ENCODE measurements at regions not wholly inside any gene's neighbourhood (a gene's known extent, or its start where the extent isn't known, plus 50 kb on each side); places are given as distances from the start of the nearest gene placed in this dataset.

GRCh38 chr10:109275960-109276359, 647.4 kb downstream of the XPNPEP1 start:
- Histone ChIP-seq H2BK5ac (ENCODE audit: insufficient read length, low read length) (no peak overlapping the region), H3K27ac (ENCODE audit: insufficient read length, low read depth, low read length) (no peak overlapping the region), H3K79me2 (ENCODE audit: insufficient read depth, low read length) (no peaks in the 10 kb centered on the region), H4K8ac (replicated peaks; ENCODE audit: insufficient read length, low read depth, low read length) (no peak overlapping the region), H2BK12ac (ENCODE audit: insufficient read length, low read depth, low read length) (no peak overlapping the region), H3K23me2 (ENCODE audit: insufficient read length, low read depth, low read length, poor library complexity, severe bottlenecking) (no peaks in the 10 kb centered on the region), H3K4ac (ENCODE audit: low read depth, low read length) (no peak overlapping the region), H4K91ac (ENCODE audit: insufficient read length, low read depth, low read length) (no peak overlapping the region), H2BK20ac (ENCODE audit: low read depth, low read length, poor library complexity, severe bottlenecking) (no peak overlapping the region), H3K4me1 (ENCODE audit: insufficient read depth, low read length) (no peaks in the 10 kb centered on the region; the same call in 1 of the 2 replicates), H2AK5ac (ENCODE audit: insufficient read length, low read length) (no peak overlapping the region), H2BK120ac (ENCODE audit: low read depth, low read length, poor library complexity, severe bottlenecking) (no peak overlapping the region), H3K9me3 (ENCODE audit: control insufficient read depth, low read depth, low read length) (no peaks in the 10 kb centered on the region), H2AFZ (ENCODE audit: low read length) (no peak overlapping the region), H3K23ac (ENCODE audit: insufficient read length, low read depth, low read length) (no peak overlapping the region), H3K14ac (ENCODE audit: insufficient read depth, low read length) (no peak overlapping the region), H3K4me2 (ENCODE audit: insufficient read depth, insufficient read length, low read length) (no peak overlapping the region), H3K9ac (ENCODE audit: extremely low read depth, insufficient read length, low read length) (no peak overlapping the region), H2BK15ac (ENCODE audit: low read depth, low read length) (no peak overlapping the region), H3T11ph (ENCODE audit: low read length) (no peak overlapping the region), H3K56ac (ENCODE audit: insufficient read length, low read depth, low read length) (no peak overlapping the region), H3K79me1 (ENCODE audit: insufficient read depth, low read depth, low read length, poor library complexity, severe bottlenecking) (no peaks in the 10 kb centered on the region), H4K5ac (ENCODE audit: insufficient read length, low read depth, low read length) (no peak overlapping the region), H3K27me3 (ENCODE audit: insufficient read depth, low read length) (no peaks in the 10 kb centered on the region), H3K18ac (ENCODE audit: insufficient read length, low read depth, low read length) (no peak overlapping the region), H4K20me1 (ENCODE audit: control insufficient read depth, insufficient read depth, insufficient read length) (no peaks in the 10 kb centered on the region)
- H3K4me3 Mint-ChIP-seq, result no peak overlapping the region
- no peak overlapping the region for H3K27ac Mint-ChIP-seq
- TF ChIP-seq, protein P1, sequence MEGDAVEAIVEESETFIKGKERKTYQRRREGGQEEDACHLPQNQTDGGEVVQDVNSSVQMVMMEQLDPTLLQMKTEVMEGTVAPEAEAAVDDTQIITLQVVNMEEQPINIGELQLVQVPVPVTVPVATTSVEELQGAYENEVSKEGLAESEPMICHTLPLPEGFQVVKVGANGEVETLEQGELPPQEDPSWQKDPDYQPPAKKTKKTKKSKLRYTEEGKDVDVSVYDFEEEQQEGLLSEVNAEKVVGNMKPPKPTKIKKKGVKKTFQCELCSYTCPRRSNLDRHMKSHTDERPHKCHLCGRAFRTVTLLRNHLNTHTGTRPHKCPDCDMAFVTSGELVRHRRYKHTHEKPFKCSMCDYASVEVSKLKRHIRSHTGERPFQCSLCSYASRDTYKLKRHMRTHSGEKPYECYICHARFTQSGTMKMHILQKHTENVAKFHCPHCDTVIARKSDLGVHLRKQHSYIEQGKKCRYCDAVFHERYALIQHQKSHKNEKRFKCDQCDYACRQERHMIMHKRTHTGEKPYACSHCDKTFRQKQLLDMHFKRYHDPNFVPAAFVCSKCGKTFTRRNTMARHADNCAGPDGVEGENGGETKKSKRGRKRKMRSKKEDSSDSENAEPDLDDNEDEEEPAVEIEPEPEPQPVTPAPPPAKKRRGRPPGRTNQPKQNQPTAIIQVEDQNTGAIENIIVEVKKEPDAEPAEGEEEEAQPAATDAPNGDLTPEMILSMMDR (conservative IDR thresholded peaks at IDR 0.05), result no peak
- no peaks in the 10 kb centered on the region for H3K9me3 Mint-ChIP-seq
- H3K4me1 Mint-ChIP-seq, result peaks cover 15 to 18% of the 10 kb centered on the region in 2 experiments
- no CpG with 5 or more reads among the region's 1 CpG for WGBS (ENCODE audit: extremely low coverage, insufficient read length, low lambda C conversion rate)
- H3K36me3 Mint-ChIP-seq (ENCODE audit: insufficient read depth in 1 of 3, low read depth in 3 of 3), result no peaks in the 10 kb centered on the region
- no peaks in the 10 kb centered on the region for H3K27me3 Mint-ChIP-seq (ENCODE audit: low read depth)
- DNase-seq, result no peak

All from H9 (cell line).